WTC11 (cell line): ENCODE measurements at regions not wholly inside any gene's neighbourhood (a gene's known extent, or its start where the extent isn't known, plus 50 kb on each side); places are given as distances from the start of the nearest gene placed in this dataset.

Source experiments
- ATAC-seq: fragments of 200-7000 bp; cut with Tn5 transposase; 2 replicates; pipeline ENCODE4 v1.10.0; 2021; ENCODE audit warnings: mild to moderate bottlenecking, moderate library complexity
- CTCF ChIA-PET: fragments of 300-600 bp; sonication (Branson Sonifier 250); formaldehyde crosslinking; loops from one replicate; lab custom pipeline; 2021; ENCODE audit warnings: antibody characterized with exemption; lab: Charles Lee
- POLR2A ChIA-PET: fragments of 350-600 bp; sonication (Branson Sonifier 250); formaldehyde crosslinking; loops from one replicate; lab custom pipeline; 2021; ENCODE audit warnings: antibody characterized with exemption; lab: Charles Lee
- DNase-seq: peaks from one replicate; pipeline ENCODE4 v3.0.0; 2021; ENCODE audit warnings: low spot score
- H3K27ac Mint-ChIP-seq: 2 replicates; pipeline ENCODE4 v1.8.0; 2021; ENCODE audit warnings: mixed read lengths
- H3K27me3 Mint-ChIP-seq: 2 replicates; pipeline ENCODE4 v1.8.0; 2021; ENCODE audit warnings: low read depth, mild to moderate bottlenecking, moderate library complexity, mixed read lengths
- H3K36me3 Mint-ChIP-seq: 2 replicates; pipeline ENCODE4 v1.8.0; 2021; ENCODE audit warnings: mixed read lengths
- H3K4me1 Mint-ChIP-seq: 2 replicates; pipeline ENCODE4 v1.8.0; 2022; ENCODE audit warnings: mixed read lengths
- H3K4me3 Mint-ChIP-seq: 2 replicates; pipeline ENCODE4 v1.8.0; 2021; ENCODE audit warnings: mild to moderate bottlenecking, moderate library complexity, mixed read lengths
- H3K9me3 Mint-ChIP-seq: 2 replicates; pipeline ENCODE4 v1.8.0; 2021; ENCODE audit warnings: mixed read lengths
- RELA ChIP-seq: sonication (generic); formaldehyde crosslinking; IDR thresholded peaks from 2 replicates; pipeline ENCODE4 v1.8.1; 2022; ENCODE audit warnings: missing genetic modification reagents, mild to moderate bottlenecking, borderline replicate concordance
- TP53 ChIP-seq: sonication (generic); formaldehyde crosslinking; IDR thresholded peaks from 2 replicates; pipeline ENCODE4 v1.8.1; 2023; ENCODE audit warnings: mild to moderate bottlenecking, missing genetic modification reagents
- TF ChIP-seq, protein P1 (sequence below): sonication (generic); formaldehyde crosslinking; IDR thresholded peaks from 2 replicates; pipeline ENCODE4 v1.8.1; 2023; ENCODE audit warnings: mild to moderate bottlenecking, missing genetic modification reagents, moderate library complexity
- TF ChIP-seq, protein P2 (sequence below): sonication (generic); formaldehyde crosslinking; IDR thresholded peaks from 2 replicates; pipeline ENCODE4 v1.8.0; 2022; ENCODE audit warnings: mild to moderate bottlenecking, missing genetic modification reagents
- TF ChIP-seq, protein P3 (sequence below): sonication (generic); formaldehyde crosslinking; IDR thresholded peaks from 2 replicates; pipeline ENCODE4 v1.8.0; 2023; ENCODE audit warnings: missing genetic modification reagents, mild to moderate bottlenecking, borderline replicate concordance

DNA sequence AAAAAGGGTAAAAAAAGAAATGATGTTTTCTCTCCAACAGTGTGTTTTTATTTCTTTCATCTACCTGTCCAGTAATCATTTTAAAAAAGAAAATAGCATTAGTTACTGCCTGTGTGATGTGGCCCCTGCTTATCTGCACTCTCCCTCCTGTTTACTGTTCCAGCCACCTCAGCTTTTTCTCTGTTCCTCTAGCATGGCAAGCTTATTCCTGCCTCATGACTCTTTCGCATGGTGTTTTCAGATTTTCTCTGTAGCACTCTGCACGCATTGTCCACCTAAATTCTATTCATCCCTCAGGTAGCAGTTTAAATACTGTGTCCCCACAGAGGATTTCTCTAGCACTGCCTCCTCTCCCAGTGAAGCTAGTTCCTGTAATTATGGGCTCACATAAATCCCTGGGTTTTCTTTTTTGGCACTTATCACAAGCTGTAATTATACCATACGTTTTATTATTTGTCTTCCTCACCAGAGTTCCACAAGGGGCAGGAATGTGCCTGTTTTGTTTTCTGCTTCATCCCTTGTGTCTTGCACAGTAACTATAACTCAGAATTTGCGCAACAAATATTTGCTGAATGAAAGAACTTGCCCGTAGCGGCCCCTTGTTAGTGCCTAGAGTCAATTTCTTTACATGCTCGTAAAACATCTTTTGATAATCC lies 51.4 kb upstream of the LRIG2 start:
- no peak overlapping the region for H3K4me3 Mint-ChIP-seq
- no peak for DNase-seq
- H3K9me3 Mint-ChIP-seq: peaks cover 4% of the 10 kb centered on the region
- no peaks in the 10 kb centered on the region for H3K27me3 Mint-ChIP-seq
- H3K36me3 Mint-ChIP-seq: peaks cover 7% of the 10 kb centered on the region; the same call in 1 of the 2 replicates
- H3K4me1 Mint-ChIP-seq: peaks cover 23% of the 10 kb centered on the region
- TF ChIP-seq, protein P1, sequence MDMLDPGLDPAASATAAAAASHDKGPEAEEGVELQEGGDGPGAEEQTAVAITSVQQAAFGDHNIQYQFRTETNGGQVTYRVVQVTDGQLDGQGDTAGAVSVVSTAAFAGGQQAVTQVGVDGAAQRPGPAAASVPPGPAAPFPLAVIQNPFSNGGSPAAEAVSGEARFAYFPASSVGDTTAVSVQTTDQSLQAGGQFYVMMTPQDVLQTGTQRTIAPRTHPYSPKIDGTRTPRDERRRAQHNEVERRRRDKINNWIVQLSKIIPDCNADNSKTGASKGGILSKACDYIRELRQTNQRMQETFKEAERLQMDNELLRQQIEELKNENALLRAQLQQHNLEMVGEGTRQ (CRISPR knock-in tag): no peak
- TF ChIP-seq, protein P2, sequence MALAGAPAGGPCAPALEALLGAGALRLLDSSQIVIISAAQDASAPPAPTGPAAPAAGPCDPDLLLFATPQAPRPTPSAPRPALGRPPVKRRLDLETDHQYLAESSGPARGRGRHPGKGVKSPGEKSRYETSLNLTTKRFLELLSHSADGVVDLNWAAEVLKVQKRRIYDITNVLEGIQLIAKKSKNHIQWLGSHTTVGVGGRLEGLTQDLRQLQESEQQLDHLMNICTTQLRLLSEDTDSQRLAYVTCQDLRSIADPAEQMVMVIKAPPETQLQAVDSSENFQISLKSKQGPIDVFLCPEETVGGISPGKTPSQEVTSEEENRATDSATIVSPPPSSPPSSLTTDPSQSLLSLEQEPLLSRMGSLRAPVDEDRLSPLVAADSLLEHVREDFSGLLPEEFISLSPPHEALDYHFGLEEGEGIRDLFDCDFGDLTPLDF (CRISPR knock-in tag): no peak
- TF ChIP-seq RELA (CRISPR knock-in tag) (no peak), TP53 (CRISPR knock-in tag) (no peak)
- TF ChIP-seq, protein P3, sequence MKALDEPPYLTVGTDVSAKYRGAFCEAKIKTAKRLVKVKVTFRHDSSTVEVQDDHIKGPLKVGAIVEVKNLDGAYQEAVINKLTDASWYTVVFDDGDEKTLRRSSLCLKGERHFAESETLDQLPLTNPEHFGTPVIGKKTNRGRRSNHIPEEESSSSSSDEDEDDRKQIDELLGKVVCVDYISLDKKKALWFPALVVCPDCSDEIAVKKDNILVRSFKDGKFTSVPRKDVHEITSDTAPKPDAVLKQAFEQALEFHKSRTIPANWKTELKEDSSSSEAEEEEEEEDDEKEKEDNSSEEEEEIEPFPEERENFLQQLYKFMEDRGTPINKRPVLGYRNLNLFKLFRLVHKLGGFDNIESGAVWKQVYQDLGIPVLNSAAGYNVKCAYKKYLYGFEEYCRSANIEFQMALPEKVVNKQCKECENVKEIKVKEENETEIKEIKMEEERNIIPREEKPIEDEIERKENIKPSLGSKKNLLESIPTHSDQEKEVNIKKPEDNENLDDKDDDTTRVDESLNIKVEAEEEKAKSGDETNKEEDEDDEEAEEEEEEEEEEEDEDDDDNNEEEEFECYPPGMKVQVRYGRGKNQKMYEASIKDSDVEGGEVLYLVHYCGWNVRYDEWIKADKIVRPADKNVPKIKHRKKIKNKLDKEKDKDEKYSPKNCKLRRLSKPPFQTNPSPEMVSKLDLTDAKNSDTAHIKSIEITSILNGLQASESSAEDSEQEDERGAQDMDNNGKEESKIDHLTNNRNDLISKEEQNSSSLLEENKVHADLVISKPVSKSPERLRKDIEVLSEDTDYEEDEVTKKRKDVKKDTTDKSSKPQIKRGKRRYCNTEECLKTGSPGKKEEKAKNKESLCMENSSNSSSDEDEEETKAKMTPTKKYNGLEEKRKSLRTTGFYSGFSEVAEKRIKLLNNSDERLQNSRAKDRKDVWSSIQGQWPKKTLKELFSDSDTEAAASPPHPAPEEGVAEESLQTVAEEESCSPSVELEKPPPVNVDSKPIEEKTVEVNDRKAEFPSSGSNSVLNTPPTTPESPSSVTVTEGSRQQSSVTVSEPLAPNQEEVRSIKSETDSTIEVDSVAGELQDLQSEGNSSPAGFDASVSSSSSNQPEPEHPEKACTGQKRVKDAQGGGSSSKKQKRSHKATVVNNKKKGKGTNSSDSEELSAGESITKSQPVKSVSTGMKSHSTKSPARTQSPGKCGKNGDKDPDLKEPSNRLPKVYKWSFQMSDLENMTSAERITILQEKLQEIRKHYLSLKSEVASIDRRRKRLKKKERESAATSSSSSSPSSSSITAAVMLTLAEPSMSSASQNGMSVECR (CRISPR knock-in tag): no peak
- no peak for ATAC-seq
- peak overlapping the region; percentile 78 for H3K27ac Mint-ChIP-seq
- CTCF ChIA-PET: interaction anchor here (1.7 kb wide), 1 partner anchor 51 kb away, joined by 8 read pairs; the partner anchor contains the start of gene LRIG2
- POLR2A ChIA-PET: no interaction called here
